ENCODE measurements at regions not wholly inside any gene's neighbourhood (a gene's known extent, or its start where the extent isn't known, plus 50 kb on each side); places are given as distances from the start of the nearest gene placed in this dataset.

- dilution Hi-C loops (cut with MboI; ENCODE audit: extremely low pct_ligation_motif_present, low sequenced_read_pairs) = no loop called here
- H4K20me1 ChIP-seq (ENCODE audit: control insufficient read depth, extremely low read depth, insufficient read depth, low read length) = no peaks in the 10 kb centered on the region
These were observed 99.8 kb upstream of the GJB6 start for GRCh38 chr13:20331949-20332348.

GRCh38 chr13:20331419-20331818 is 99.3 kb upstream of the GJB6 start:
- H3K9me3 ChIP-seq (ENCODE audit: control insufficient read depth, low read depth, low read length) = no peaks in the 10 kb centered on the region
- H3K4me2 ChIP-seq (ENCODE audit: control insufficient read depth, extremely low read depth, insufficient read depth, low read depth, low read length) = no peak overlapping the region
- H3K79me2 ChIP-seq (ENCODE audit: control insufficient read depth, insufficient read depth, low read length) = no peaks in the 10 kb centered on the region
- dilution Hi-C loops (cut with MboI; ENCODE audit: extremely low pct_ligation_motif_present, low sequenced_read_pairs) = no loop called here
- no peak overlapping the region for H3K9ac ChIP-seq (ENCODE audit: control insufficient read depth, extremely low read depth, insufficient read depth, low read length)
- no peaks in the 10 kb centered on the region for H3K27me3 ChIP-seq (ENCODE audit: control insufficient read depth, extremely low read depth, insufficient read depth, low read length)
- DNase-seq (ENCODE audit: low read depth, low spot score) (no peak), FAIRE-seq (no peak)
- H2AFZ ChIP-seq (ENCODE audit: control insufficient read depth, low read length) = no peak overlapping the region
- H3K4me3 ChIP-seq (ENCODE audit: control insufficient read depth in 2 of 3, extremely low read depth in 1 of 3, insufficient read depth in 2 of 3, low read depth in 1 of 3, low read length in 3 of 3) = no peak overlapping the region
- no peak overlapping the region for H3K27ac ChIP-seq (ENCODE audit: control insufficient read depth, insufficient read depth, low read length)
- H3K36me3 ChIP-seq (ENCODE audit: control insufficient read depth in 2 of 2, extremely low read depth in 1 of 2, insufficient read depth in 2 of 2, low read length in 2 of 2) = no peaks in the 10 kb centered on the region
- TF ChIP-seq CTCF (optimal IDR thresholded peaks at IDR 0.05 in 1 of 3, IDR thresholded peaks at IDR 0.05 in 1 of 3, conservative IDR thresholded peaks at IDR 0.05 in 1 of 3; ENCODE audit: extremely low read depth in 1 of 3, insufficient read depth in 2 of 3, low read length in 3 of 3) (no peak), EZH2 (IDR thresholded peaks at IDR 0.05; ENCODE audit: low read length) (no peak)
- no peaks in the 10 kb centered on the region for H3K4me1 ChIP-seq (ENCODE audit: control insufficient read depth, extremely low read depth, insufficient read depth, low read length)
- no peaks in the 10 kb centered on the region for H4K20me1 ChIP-seq (ENCODE audit: control insufficient read depth, extremely low read depth, insufficient read depth, low read length)
- H3K9me1 ChIP-seq (ENCODE audit: control insufficient read depth, extremely low read depth, insufficient read depth, low read length) = no peaks in the 10 kb centered on the region

More at GRCh38 chr13:20331949-20332348, 99.8 kb upstream of the GJB6 start:
- no peak overlapping the region for H2AFZ ChIP-seq (ENCODE audit: control insufficient read depth, low read length)
- FAIRE-seq = no peak
- no peaks in the 10 kb centered on the region for H3K27me3 ChIP-seq (ENCODE audit: control insufficient read depth, extremely low read depth, insufficient read depth, low read length)
- no peaks in the 10 kb centered on the region for H3K79me2 ChIP-seq (ENCODE audit: control insufficient read depth, insufficient read depth, low read length)
- H3K9me1 ChIP-seq (ENCODE audit: control insufficient read depth, extremely low read depth, insufficient read depth, low read length) = no peaks in the 10 kb centered on the region
- no peak overlapping the region for H3K27ac ChIP-seq (ENCODE audit: control insufficient read depth, insufficient read depth, low read length)
- H3K4me1 ChIP-seq (ENCODE audit: control insufficient read depth, extremely low read depth, insufficient read depth, low read length) = no peaks in the 10 kb centered on the region
- no peak overlapping the region for H3K4me3 ChIP-seq (ENCODE audit: control insufficient read depth in 2 of 3, extremely low read depth in 1 of 3, insufficient read depth in 2 of 3, low read depth in 1 of 3, low read length in 3 of 3)
- TF ChIP-seq CTCF (optimal IDR thresholded peaks at IDR 0.05 in 1 of 3, IDR thresholded peaks at IDR 0.05 in 1 of 3, conservative IDR thresholded peaks at IDR 0.05 in 1 of 3; ENCODE audit: extremely low read depth in 1 of 3, insufficient read depth in 2 of 3, low read length in 3 of 3) (no peak), EZH2 (IDR thresholded peaks at IDR 0.05; ENCODE audit: low read length) (no peak)
- H3K9me3 ChIP-seq (ENCODE audit: control insufficient read depth, low read depth, low read length) = no peaks in the 10 kb centered on the region
- H3K36me3 ChIP-seq (ENCODE audit: control insufficient read depth in 2 of 2, extremely low read depth in 1 of 2, insufficient read depth in 2 of 2, low read length in 2 of 2) = no peaks in the 10 kb centered on the region
- H3K4me2 ChIP-seq (ENCODE audit: control insufficient read depth, extremely low read depth, insufficient read depth, low read depth, low read length) = no peak overlapping the region
- no peak for DNase-seq (ENCODE audit: low read depth, low spot score)
- H3K9ac ChIP-seq (ENCODE audit: control insufficient read depth, extremely low read depth, insufficient read depth, low read length) = no peak overlapping the region

Measured in keratinocyte (primary cell).